PC-3 (cell line): ENCODE measurements at regions not wholly inside any gene's neighbourhood (a gene's known extent, or its start where the extent isn't known, plus 50 kb on each side); places are given as distances from the start of the nearest gene placed in this dataset.
"Not testable (repeated sequence)": the region's sequence is repeated elsewhere in the genome, so short reads cannot be mapped to it uniquely, and the experiment has no call there.

ENCODE experiments used
- CTCF ChIP-seq: fragments of 300-600 bp; sonication (generic); conservative IDR thresholded peaks from 2 replicates; pipeline ENCODE4 v1.5.1; 2017; ENCODE audit warnings: antibody characterized with exemption, low read depth, mild to moderate bottlenecking, low read length
- EZH2 ChIP-seq: fragments of 300-600 bp; sonication (generic); IDR thresholded peaks from one replicate; pipeline ENCODE4 v1.6.1; 2017; ENCODE audit warnings: antibody characterized with exemption, mild to moderate bottlenecking, low read length; ENCODE audit not compliant: unreplicated experiment

GRCh38 chr1:166493765-166494164 is 327.0 kb upstream of the FAM78B start:
- not testable (repeated sequence) for TF ChIP-seq CTCF, EZH2
